ENCODE measurements at regions not wholly inside any gene's neighbourhood (a gene's known extent, or its start where the extent isn't known, plus 50 kb on each side); places are given as distances from the start of the nearest gene placed in this dataset.

- TF ChIP-seq CTCF (conservative IDR thresholded peaks at IDR 0.05) (no peak), ZFX (IDR thresholded peaks at IDR 0.05) (no peak)
Measured at GRCh38 chr6:101284131-101284530, 109.4 kb upstream of the GRIK2 start.

Measured in C4-2B (cell line).